Adrenal gland (tissue), 5 donors: ENCODE measurements at regions not wholly inside any gene's neighbourhood (a gene's known extent, or its start where the extent isn't known, plus 50 kb on each side); places are given as distances from the start of the nearest gene placed in this dataset.

ENCODE experiments used
- POLR2A ChIP-seq, 2 donors: fragments of 450-650 bp; IDR thresholded peaks; one replicate each; pipeline ENCODE4 v1.6.1; 2017; ENCODE audit warnings: antibody characterized with exemption in 2 of 2, mild to moderate bottlenecking in 2 of 2, moderate library complexity in 1 of 2
- TF ChIP-seq, protein P1 (sequence below), 6 experiments: fragments of 450-650 bp in 4 of 6; fragments of 200-600 bp in 2 of 6; sonication (generic) in 1 of 6; IDR thresholded peaks; 1 replicate in 5 of 6; 2 replicates in 1 of 6; pipeline versions ENCODE4 v1.5.1 to v1.8.0; 2016 to 2021; ENCODE audit warnings: antibody characterized with exemption in 6 of 6, mild to moderate bottlenecking in 2 of 6, moderate library complexity in 1 of 6
- donor health status: DM: no; HTN: no; CAD: no.

DNA sequence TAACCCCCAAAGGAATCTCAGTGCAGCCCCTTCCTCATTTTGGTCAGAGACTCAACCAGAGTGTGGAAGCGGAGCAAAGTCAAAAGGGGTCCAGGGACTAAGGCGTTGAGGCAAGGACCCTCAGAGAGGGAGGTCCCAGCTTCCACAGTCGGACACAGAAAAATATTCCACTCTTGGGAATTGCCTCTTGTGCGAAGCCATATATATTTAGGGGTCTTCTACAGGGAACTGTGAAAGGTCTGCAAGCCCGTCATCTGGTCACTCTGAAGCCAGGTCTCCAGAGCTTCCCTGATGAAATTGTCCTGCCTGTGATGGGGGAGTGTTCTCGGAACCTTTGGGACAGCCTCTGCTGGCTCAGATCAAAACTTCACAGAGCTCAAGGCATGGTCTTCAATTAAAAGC lies 160.8 kb downstream of the TBXT start:
- TF ChIP-seq, protein P1, sequence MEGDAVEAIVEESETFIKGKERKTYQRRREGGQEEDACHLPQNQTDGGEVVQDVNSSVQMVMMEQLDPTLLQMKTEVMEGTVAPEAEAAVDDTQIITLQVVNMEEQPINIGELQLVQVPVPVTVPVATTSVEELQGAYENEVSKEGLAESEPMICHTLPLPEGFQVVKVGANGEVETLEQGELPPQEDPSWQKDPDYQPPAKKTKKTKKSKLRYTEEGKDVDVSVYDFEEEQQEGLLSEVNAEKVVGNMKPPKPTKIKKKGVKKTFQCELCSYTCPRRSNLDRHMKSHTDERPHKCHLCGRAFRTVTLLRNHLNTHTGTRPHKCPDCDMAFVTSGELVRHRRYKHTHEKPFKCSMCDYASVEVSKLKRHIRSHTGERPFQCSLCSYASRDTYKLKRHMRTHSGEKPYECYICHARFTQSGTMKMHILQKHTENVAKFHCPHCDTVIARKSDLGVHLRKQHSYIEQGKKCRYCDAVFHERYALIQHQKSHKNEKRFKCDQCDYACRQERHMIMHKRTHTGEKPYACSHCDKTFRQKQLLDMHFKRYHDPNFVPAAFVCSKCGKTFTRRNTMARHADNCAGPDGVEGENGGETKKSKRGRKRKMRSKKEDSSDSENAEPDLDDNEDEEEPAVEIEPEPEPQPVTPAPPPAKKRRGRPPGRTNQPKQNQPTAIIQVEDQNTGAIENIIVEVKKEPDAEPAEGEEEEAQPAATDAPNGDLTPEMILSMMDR (IDR thresholded peaks at IDR 0.05) = no peak
- no peak for TF ChIP-seq POLR2A (IDR thresholded peaks at IDR 0.05)
